ENCODE measurements at regions not wholly inside any gene's neighbourhood (a gene's known extent, or its start where the extent isn't known, plus 50 kb on each side); places are given as distances from the start of the nearest gene placed in this dataset.

GRCh38 chr12:74119811-74120362 lies 417.7 kb upstream of the ATXN7L3B start:
- ChIA-PET POLR2A (no interaction called here), CTCF (no interaction called here)
- intact Hi-C loops (cut with micrococcal nuclease; ENCODE audit: unreplicated experiment), result no loop called here
- Histone ChIP-seq H3K27me3 (ENCODE audit: control insufficient read depth, insufficient read depth, low read length) (no peaks in the 10 kb centered on the region), H3K9me3 (ENCODE audit: control insufficient read depth, insufficient read depth, low read depth, low read length) (no peaks in the 10 kb centered on the region), H3K4me1 (ENCODE audit: control insufficient read depth, insufficient read depth, low read length) (no peaks in the 10 kb centered on the region), H3K4me3 (ENCODE audit: low read depth in 2 of 2, low read length in 2 of 2) (no peak overlapping the region), H3K27ac (ENCODE audit: low read length) (no peak overlapping the region), H3K36me3 (ENCODE audit: control insufficient read depth, insufficient read depth, low read length) (no peaks in the 10 kb centered on the region)
- ATAC-seq (no peak), DNase-seq (ENCODE audit: low read depth, low spot score) (no peak)
- in situ Hi-C loops (cut with HindIII; ENCODE audit: low pct_unique_long_range_greater_than_20kb, low sequenced_read_pairs), result no loop called here
- no peak for TF ChIP-seq SIN3A (IDR thresholded peaks at IDR 0.05; ENCODE audit: borderline replicate concordance, insufficient read depth, low read depth, low read length)
- TF ChIP-seq POLR2AphosphoS5 (IDR thresholded peaks at IDR 0.05; ENCODE audit: low read depth, low read length), result no peak
- no peak for TF ChIP-seq CTCF (IDR thresholded peaks at IDR 0.05)
- TF ChIP-seq TCF7L2 (IDR thresholded peaks at IDR 0.05; ENCODE audit: low read depth, low read length), result no peak
- TF ChIP-seq REST (IDR thresholded peaks at IDR 0.05; ENCODE audit: insufficient read depth in 1 of 2, low read depth in 2 of 2, low read length in 1 of 2), result no peak
- BruUV-seq (replicated peaks), result no TSS peak

GRCh38 chr12:74120644-74121043 lies 417.0 kb upstream of the ATXN7L3B start:
- no peaks in the 10 kb centered on the region for H3K27me3 ChIP-seq (ENCODE audit: control insufficient read depth, insufficient read depth, low read length)
- DNase-seq (ENCODE audit: low read depth, low spot score), result no peak
- ATAC-seq, result no peak
- no peaks in the 10 kb centered on the region for H3K9me3 ChIP-seq (ENCODE audit: control insufficient read depth, insufficient read depth, low read depth, low read length)
- intact Hi-C loops (cut with micrococcal nuclease; ENCODE audit: unreplicated experiment) (no loop called here), in situ Hi-C loops (cut with HindIII; ENCODE audit: low pct_unique_long_range_greater_than_20kb, low sequenced_read_pairs) (no loop called here)
- H3K4me1 ChIP-seq (ENCODE audit: control insufficient read depth, insufficient read depth, low read length), result no peaks in the 10 kb centered on the region
- no peak overlapping the region for H3K27ac ChIP-seq (ENCODE audit: low read length)
- no TSS peak for BruUV-seq (replicated peaks)
- ChIA-PET POLR2A (no interaction called here), CTCF (no interaction called here)
- no peaks in the 10 kb centered on the region for H3K36me3 ChIP-seq (ENCODE audit: control insufficient read depth, insufficient read depth, low read length)
- TF ChIP-seq TCF7L2 (IDR thresholded peaks at IDR 0.05; ENCODE audit: low read depth, low read length), result no peak
- TF ChIP-seq REST (IDR thresholded peaks at IDR 0.05; ENCODE audit: insufficient read depth in 1 of 2, low read depth in 2 of 2, low read length in 1 of 2), result no peak
- TF ChIP-seq CTCF (IDR thresholded peaks at IDR 0.05), result no peak
- no peak for TF ChIP-seq POLR2AphosphoS5 (IDR thresholded peaks at IDR 0.05; ENCODE audit: low read depth, low read length)
- TF ChIP-seq SIN3A (IDR thresholded peaks at IDR 0.05; ENCODE audit: borderline replicate concordance, insufficient read depth, low read depth, low read length), result no peak
- H3K4me3 ChIP-seq (ENCODE audit: low read depth in 2 of 2, low read length in 2 of 2), result no peak overlapping the region

Measured in Panc1 (cell line).